Lower lobe of right lung (tissue), 2 donors: ENCODE measurements at regions not wholly inside any gene's neighbourhood (a gene's known extent, or its start where the extent isn't known, plus 50 kb on each side); places are given as distances from the start of the nearest gene placed in this dataset.

Source experiments
- ATAC-seq, 2 donors: fragments of 200-7000 bp; cut with Tn5 transposase; one replicate each; pipeline ENCODE4 v1.9.1; 2020 to 2022; ENCODE audit warnings: mild to moderate bottlenecking in 2 of 2, moderate library complexity in 2 of 2
- DNase-seq: peaks from one replicate; pipeline ENCODE4 v3.0.0-alpha.2; 2020
- H3K27ac ChIP-seq: fragments of 200-600 bp; one replicate; pipeline ENCODE4 v1.8.0; 2022
- H3K27me3 ChIP-seq: fragments of 200-600 bp; one replicate; pipeline ENCODE4 v1.8.0; 2022; ENCODE audit warnings: low read depth
- H3K36me3 ChIP-seq: fragments of 200-600 bp; one replicate; pipeline ENCODE4 v1.8.0; 2022; ENCODE audit warnings: mild to moderate bottlenecking
- H3K4me1 ChIP-seq: fragments of 200-600 bp; one replicate; pipeline ENCODE4 v1.8.0; 2022
- H3K4me3 ChIP-seq: fragments of 200-600 bp; one replicate; pipeline ENCODE4 v1.8.0; 2022; ENCODE audit warnings: mild to moderate bottlenecking
- H3K9me3 ChIP-seq: fragments of 200-600 bp; one replicate; pipeline ENCODE4 v1.8.0; 2022
- intact Hi-C: fragments of 100-400 bp; cut with DNase I; formaldehyde crosslinking; loops from one replicate; pipeline ENCODE4 v1.11.0; 2022
- TF ChIP-seq, protein P1 (sequence below): fragments of 200-600 bp; IDR thresholded peaks from one replicate; pipeline ENCODE4 v1.8.0; 2022; ENCODE audit warnings: antibody characterized with exemption, mild to moderate bottlenecking
- donor health status: DM: no; HTN: yes; CAD: no; lungs with severe emphysema.

DNA sequence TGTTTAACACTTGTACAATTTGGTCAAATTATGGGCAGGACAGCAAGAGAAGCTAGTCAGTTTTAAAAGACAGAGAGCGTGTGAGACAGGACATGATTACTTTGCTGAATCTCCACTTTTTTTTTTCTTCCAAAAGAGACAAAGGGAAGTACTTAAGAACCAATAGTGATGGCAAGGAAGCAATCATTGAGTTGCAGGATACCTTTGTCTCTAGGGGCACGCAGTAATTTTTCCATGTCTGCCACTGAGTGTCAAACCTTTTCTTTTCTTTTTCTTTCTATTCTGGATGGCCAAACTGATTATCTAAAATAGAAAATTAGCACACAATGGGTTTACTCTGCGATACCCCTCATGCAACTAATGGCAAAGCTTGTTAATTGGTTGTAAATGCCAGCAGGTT lies 533.0 kb downstream of the PLCL1 start:
- intact Hi-C loops = no loop called here
- Histone ChIP-seq H3K9me3 (no peaks in the 10 kb centered on the region), H3K27ac (no peak overlapping the region), H3K27me3 (peaks cover 3% of the 10 kb centered on the region), H3K36me3 (no peaks in the 10 kb centered on the region), H3K4me3 (no peak overlapping the region), H3K4me1 (no peaks in the 10 kb centered on the region)
- TF ChIP-seq, protein P1, sequence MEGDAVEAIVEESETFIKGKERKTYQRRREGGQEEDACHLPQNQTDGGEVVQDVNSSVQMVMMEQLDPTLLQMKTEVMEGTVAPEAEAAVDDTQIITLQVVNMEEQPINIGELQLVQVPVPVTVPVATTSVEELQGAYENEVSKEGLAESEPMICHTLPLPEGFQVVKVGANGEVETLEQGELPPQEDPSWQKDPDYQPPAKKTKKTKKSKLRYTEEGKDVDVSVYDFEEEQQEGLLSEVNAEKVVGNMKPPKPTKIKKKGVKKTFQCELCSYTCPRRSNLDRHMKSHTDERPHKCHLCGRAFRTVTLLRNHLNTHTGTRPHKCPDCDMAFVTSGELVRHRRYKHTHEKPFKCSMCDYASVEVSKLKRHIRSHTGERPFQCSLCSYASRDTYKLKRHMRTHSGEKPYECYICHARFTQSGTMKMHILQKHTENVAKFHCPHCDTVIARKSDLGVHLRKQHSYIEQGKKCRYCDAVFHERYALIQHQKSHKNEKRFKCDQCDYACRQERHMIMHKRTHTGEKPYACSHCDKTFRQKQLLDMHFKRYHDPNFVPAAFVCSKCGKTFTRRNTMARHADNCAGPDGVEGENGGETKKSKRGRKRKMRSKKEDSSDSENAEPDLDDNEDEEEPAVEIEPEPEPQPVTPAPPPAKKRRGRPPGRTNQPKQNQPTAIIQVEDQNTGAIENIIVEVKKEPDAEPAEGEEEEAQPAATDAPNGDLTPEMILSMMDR = no peak
- no peak for ATAC-seq
- no peak for DNase-seq

DNA sequence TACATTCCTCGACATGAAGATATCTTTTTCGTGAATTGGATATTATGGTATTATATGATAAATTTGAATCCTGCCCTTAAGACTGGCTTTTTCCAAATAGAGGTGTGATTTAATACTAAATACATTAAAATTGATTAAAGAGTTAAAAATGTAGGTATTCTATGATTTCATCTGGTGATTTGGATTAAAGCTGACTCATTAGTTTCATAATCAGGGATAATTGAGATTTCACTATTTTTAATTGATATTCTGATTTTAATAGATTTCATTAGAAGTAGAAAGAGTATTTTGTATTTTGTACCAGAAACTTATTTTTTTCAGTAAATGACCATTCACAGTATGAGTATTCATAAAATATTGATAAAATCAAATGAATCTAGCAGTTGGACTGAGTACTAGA lies 524.1 kb downstream of the PLCL1 start:
- Histone ChIP-seq H3K36me3 (no peaks in the 10 kb centered on the region), H3K27ac (no peak overlapping the region), H3K4me1 (no peaks in the 10 kb centered on the region), H3K4me3 (no peak overlapping the region), H3K9me3 (no peaks in the 10 kb centered on the region), H3K27me3 (no peaks in the 10 kb centered on the region)
- intact Hi-C loops = no loop called here
- ATAC-seq = no peak
- TF ChIP-seq, protein P1 = no peak
- DNase-seq = no peak

DNA sequence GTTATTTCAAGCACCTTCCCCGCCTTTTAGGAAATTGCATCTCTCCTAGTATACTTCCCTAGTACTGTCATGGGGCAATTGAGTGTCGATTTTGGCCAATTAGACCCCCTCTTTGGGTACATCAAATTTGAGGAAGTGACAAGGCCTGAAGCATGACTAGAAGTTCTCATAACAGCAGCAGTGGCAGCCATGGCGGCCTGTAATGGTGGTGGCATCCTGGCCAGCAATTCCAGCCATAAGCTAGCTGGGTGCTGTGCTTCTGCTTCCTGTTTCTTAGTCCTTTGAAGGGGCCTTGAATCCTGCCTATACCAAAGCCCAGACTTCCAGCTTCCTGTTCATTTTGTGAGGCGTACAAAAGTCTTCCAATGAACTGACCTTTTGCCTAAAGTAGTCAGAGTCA lies 523.1 kb downstream of the PLCL1 start:
- TF ChIP-seq, protein P1 = no peak
- H3K4me1 ChIP-seq = no peaks in the 10 kb centered on the region
- intact Hi-C loops = no loop called here
- DNase-seq = no peak
- no peak overlapping the region for H3K27ac ChIP-seq
- H3K36me3 ChIP-seq = no peaks in the 10 kb centered on the region
- no peak overlapping the region for H3K4me3 ChIP-seq
- peaks cover 3% of the 10 kb centered on the region for H3K27me3 ChIP-seq
- H3K9me3 ChIP-seq = no peaks in the 10 kb centered on the region
- no peak for ATAC-seq

DNA sequence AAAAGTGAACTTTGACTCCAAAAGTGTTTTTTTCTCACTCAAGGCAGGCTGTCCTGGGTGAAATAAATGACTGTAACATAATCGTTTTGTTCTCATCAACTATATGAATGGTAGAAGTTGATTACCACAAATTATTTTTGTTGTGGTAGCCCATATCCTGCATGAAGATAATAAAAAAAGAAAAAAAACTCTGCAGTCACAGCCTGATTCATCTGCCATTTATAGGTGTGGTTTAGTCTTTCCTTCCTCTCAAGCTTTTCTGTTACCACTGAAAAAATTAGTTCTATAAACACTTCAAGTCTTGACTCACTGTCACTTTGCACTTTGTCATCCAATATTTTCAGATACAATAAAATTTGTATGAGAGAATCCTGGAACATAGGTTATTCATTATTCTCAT lies 522.0 kb downstream of the PLCL1 start:
- no peaks in the 10 kb centered on the region for H3K36me3 ChIP-seq
- no peak for DNase-seq
- no peak overlapping the region for H3K27ac ChIP-seq
- H3K4me1 ChIP-seq = no peaks in the 10 kb centered on the region
- H3K4me3 ChIP-seq = no peak overlapping the region
- TF ChIP-seq, protein P1 = no peak
- H3K27me3 ChIP-seq = peaks cover 4% of the 10 kb centered on the region
- ATAC-seq = no peak
- H3K9me3 ChIP-seq = no peaks in the 10 kb centered on the region
- intact Hi-C loops = no loop called here

DNA sequence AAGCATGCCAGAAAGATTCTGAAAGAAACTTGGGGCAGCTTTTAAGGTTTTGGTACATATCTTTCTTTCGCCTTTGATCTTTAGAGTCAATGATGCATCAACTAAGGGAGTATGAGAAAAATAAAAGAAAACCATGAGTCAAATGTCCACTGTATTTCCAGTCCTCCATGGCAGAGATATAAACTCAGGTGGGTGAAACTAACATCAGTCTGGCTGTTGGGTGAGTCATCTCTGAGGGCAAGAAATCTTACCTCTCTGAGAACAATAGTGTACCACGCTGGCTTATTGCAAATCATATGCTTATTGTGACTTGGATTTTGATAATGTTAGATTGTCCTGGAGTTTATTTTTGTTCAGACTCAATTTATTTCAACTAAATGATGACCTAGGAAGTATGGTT lies 521.0 kb downstream of the PLCL1 start:
- Histone ChIP-seq H3K27ac (no peak overlapping the region), H3K4me1 (no peaks in the 10 kb centered on the region), H3K36me3 (no peaks in the 10 kb centered on the region), H3K9me3 (no peaks in the 10 kb centered on the region), H3K27me3 (peaks cover 4% of the 10 kb centered on the region), H3K4me3 (no peak overlapping the region)
- intact Hi-C loops = no loop called here
- TF ChIP-seq, protein P1 = no peak
- ATAC-seq (no peak), DNase-seq (no peak)

DNA sequence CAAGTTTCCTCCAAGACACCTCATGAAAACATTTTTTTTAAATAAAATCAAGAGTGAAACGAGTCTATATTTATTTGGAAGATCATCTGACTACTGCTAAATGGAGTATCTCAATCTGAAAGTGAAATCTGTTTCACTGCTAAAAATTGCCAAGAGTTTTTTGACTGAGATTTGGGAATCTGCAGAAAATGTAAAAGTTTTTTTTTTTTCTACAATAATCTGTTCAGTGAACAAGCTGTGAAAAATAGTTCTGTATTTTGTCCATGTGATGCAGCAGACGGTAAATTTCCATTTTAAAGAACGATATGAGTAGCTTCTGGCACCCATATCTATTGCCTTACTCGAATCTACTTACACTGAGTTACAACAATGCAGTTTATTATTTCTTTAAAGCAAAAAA lies 519.7 kb downstream of the PLCL1 start:
- H3K4me3 ChIP-seq = no peak overlapping the region
- no peak for ATAC-seq
- intact Hi-C loops = no loop called here

More for the DNA sequence above, 519.7 kb downstream of the PLCL1 start:
- no peaks in the 10 kb centered on the region for H3K9me3 ChIP-seq
- H3K27ac ChIP-seq = no peak overlapping the region
- DNase-seq = no peak
- H3K36me3 ChIP-seq = no peaks in the 10 kb centered on the region
- TF ChIP-seq, protein P1 = no peak
- peaks cover 4% of the 10 kb centered on the region for H3K27me3 ChIP-seq
- H3K4me1 ChIP-seq = no peaks in the 10 kb centered on the region
